T-helper 17 cell (primary cell): ENCODE measurements at regions not wholly inside any gene's neighbourhood (a gene's known extent, or its start where the extent isn't known, plus 50 kb on each side); places are given as distances from the start of the nearest gene placed in this dataset.

Source experiments
- ATAC-seq: fragments of 150-1000 bp; cut with Tn5 transposase; 2 replicates; pipeline ENCODE4 v1.10.0; 2021; ENCODE audit warnings: mild to moderate bottlenecking, moderate library complexity
- DNase-seq, 3 donors: peaks; one replicate each; pipeline versions ENCODE4 v3.0.0 to v3.0.0-alpha.2; 2020 to 2021
- H3K9me3 ChIP-seq: one replicate; pipeline ENCODE4 v1.7.0; 2013; ENCODE audit warnings: low read length, mild to moderate bottlenecking; ENCODE audit not compliant: control insufficient read depth, poor library complexity, severe bottlenecking
- H3K27ac Mint-ChIP-seq: one replicate; pipeline ENCODE4 v1.8.0; 2022; ENCODE audit warnings: mild to moderate bottlenecking, moderate library complexity, mixed read lengths
- H3K27me3 Mint-ChIP-seq: one replicate; pipeline ENCODE4 v1.8.0; 2022; ENCODE audit warnings: mixed read lengths
- H3K36me3 Mint-ChIP-seq: one replicate; pipeline ENCODE4 v1.8.0; 2022; ENCODE audit warnings: low read depth, mixed read lengths
- H3K4me1 Mint-ChIP-seq: one replicate; pipeline ENCODE4 v1.8.0; 2022; ENCODE audit warnings: mild to moderate bottlenecking, mixed read lengths
- H3K4me3 Mint-ChIP-seq: one replicate; pipeline ENCODE4 v1.8.0; 2022; ENCODE audit warnings: mild to moderate bottlenecking, moderate library complexity, mixed read lengths

- no peak overlapping the region for H3K27ac Mint-ChIP-seq
- no peak for ATAC-seq
- no peaks in the 10 kb centered on the region for H3K36me3 Mint-ChIP-seq
Measured at GRCh38 chr2:58634653-58635370, 393.7 kb upstream of the FANCL start.

GRCh38 chr2:58633613-58634365 is 392.7 kb upstream of the FANCL start:
- H3K9me3 ChIP-seq, result no peaks in the 10 kb centered on the region
- Mint-ChIP-seq H3K27ac (no peak overlapping the region), H3K4me1 (no peaks in the 10 kb centered on the region), H3K4me3 (no peak overlapping the region), H3K36me3 (no peaks in the 10 kb centered on the region), H3K27me3 (peaks cover 17% of the 10 kb centered on the region)
- no peak for DNase-seq
- no peak for ATAC-seq

More at GRCh38 chr2:58634653-58635370, 393.7 kb upstream of the FANCL start:
- H3K4me1 Mint-ChIP-seq, result no peaks in the 10 kb centered on the region
- H3K9me3 ChIP-seq, result no peaks in the 10 kb centered on the region
- peaks cover 17% of the 10 kb centered on the region for H3K27me3 Mint-ChIP-seq
- DNase-seq, result no peak
- H3K4me3 Mint-ChIP-seq, result no peak overlapping the region

- no peak for ATAC-seq
- Mint-ChIP-seq H3K36me3 (no peaks in the 10 kb centered on the region), H3K4me3 (no peak overlapping the region), H3K4me1 (no peaks in the 10 kb centered on the region), H3K27ac (no peak overlapping the region), H3K27me3 (peaks cover 14% of the 10 kb centered on the region)
- no peaks in the 10 kb centered on the region for H3K9me3 ChIP-seq
- DNase-seq, result no peak
Measured at GRCh38 chr2:58631986-58632385, 390.9 kb upstream of the FANCL start.

- Mint-ChIP-seq H3K36me3 (no peaks in the 10 kb centered on the region), H3K4me1 (no peaks in the 10 kb centered on the region), H3K4me3 (no peak overlapping the region), H3K27ac (no peak overlapping the region), H3K27me3 (peaks cover 8% of the 10 kb centered on the region)
- no peak for ATAC-seq
- no peaks in the 10 kb centered on the region for H3K9me3 ChIP-seq
- DNase-seq, result no peak
Measured at GRCh38 chr2:58629545-58630119, 388.5 kb upstream of the FANCL start.

- Mint-ChIP-seq H3K4me1 (no peaks in the 10 kb centered on the region), H3K36me3 (no peaks in the 10 kb centered on the region), H3K4me3 (no peak overlapping the region), H3K27me3 (no peaks in the 10 kb centered on the region), H3K27ac (no peak overlapping the region)
- DNase-seq (no peak), ATAC-seq (no peak)
- no peaks in the 10 kb centered on the region for H3K9me3 ChIP-seq
Measured at GRCh38 chr2:58620896-58621295, 379.8 kb upstream of the FANCL start.

GRCh38 chr2:58620093-58620492 is 379.0 kb upstream of the FANCL start:
- Mint-ChIP-seq H3K4me1 (no peaks in the 10 kb centered on the region), H3K27ac (no peak overlapping the region), H3K4me3 (no peak overlapping the region), H3K36me3 (no peaks in the 10 kb centered on the region), H3K27me3 (no peaks in the 10 kb centered on the region)
- no peak for DNase-seq
- no peaks in the 10 kb centered on the region for H3K9me3 ChIP-seq
- no peak for ATAC-seq

GRCh38 chr2:58616961-58617360 is 375.8 kb upstream of the FANCL start:
- Mint-ChIP-seq H3K36me3 (no peaks in the 10 kb centered on the region), H3K27me3 (no peaks in the 10 kb centered on the region), H3K27ac (no peak overlapping the region), H3K4me3 (no peak overlapping the region), H3K4me1 (no peaks in the 10 kb centered on the region)
- H3K9me3 ChIP-seq, result no peaks in the 10 kb centered on the region
- DNase-seq (no peak), ATAC-seq (no peak)

- Mint-ChIP-seq H3K27me3 (no peaks in the 10 kb centered on the region), H3K4me1 (peaks cover 2% of the 10 kb centered on the region), H3K36me3 (no peaks in the 10 kb centered on the region), H3K4me3 (no peak overlapping the region), H3K27ac (no peak overlapping the region)
- H3K9me3 ChIP-seq, result no peaks in the 10 kb centered on the region
- no peak for DNase-seq
- ATAC-seq, result no peak
Measured at GRCh38 chr2:58614219-58614618, 373.1 kb upstream of the FANCL start.

- no peak for ATAC-seq
- no peaks in the 10 kb centered on the region for H3K9me3 ChIP-seq
- Mint-ChIP-seq H3K36me3 (no peaks in the 10 kb centered on the region), H3K27me3 (no peaks in the 10 kb centered on the region), H3K27ac (no peak overlapping the region), H3K4me3 (no peak overlapping the region), H3K4me1 (peaks cover 2% of the 10 kb centered on the region)
- DNase-seq, result no peak
Measured at GRCh38 chr2:58612973-58613372, 371.8 kb upstream of the FANCL start.

- peaks cover 2% of the 10 kb centered on the region for H3K4me1 Mint-ChIP-seq
- no peak for ATAC-seq
Measured at GRCh38 chr2:58609326-58609725, 368.2 kb upstream of the FANCL start.

GRCh38 chr2:58608146-58608545 is 367.0 kb upstream of the FANCL start:
- no peaks in the 10 kb centered on the region for H3K9me3 ChIP-seq
- Mint-ChIP-seq H3K4me3 (no peak overlapping the region), H3K27ac (no peak overlapping the region), H3K27me3 (no peaks in the 10 kb centered on the region), H3K4me1 (peaks cover 2% of the 10 kb centered on the region), H3K36me3 (no peaks in the 10 kb centered on the region)
- no peak for ATAC-seq
- no peak for DNase-seq

More at GRCh38 chr2:58609326-58609725, 368.2 kb upstream of the FANCL start:
- Mint-ChIP-seq H3K27ac (no peak overlapping the region), H3K27me3 (no peaks in the 10 kb centered on the region), H3K4me3 (no peak overlapping the region), H3K36me3 (no peaks in the 10 kb centered on the region)
- no peaks in the 10 kb centered on the region for H3K9me3 ChIP-seq
- DNase-seq, result no peak

- ATAC-seq (no peak), DNase-seq (no peak)
- H3K4me3 Mint-ChIP-seq, result no peak overlapping the region
- H3K36me3 Mint-ChIP-seq, result no peaks in the 10 kb centered on the region
- no peak overlapping the region for H3K27ac Mint-ChIP-seq
- peaks cover 2% of the 10 kb centered on the region for H3K4me1 Mint-ChIP-seq
- H3K9me3 ChIP-seq, result no peaks in the 10 kb centered on the region
- H3K27me3 Mint-ChIP-seq, result no peaks in the 10 kb centered on the region
Measured at GRCh38 chr2:58607448-58607847, 366.3 kb upstream of the FANCL start.

GRCh38 chr2:58606799-58607198 is 365.7 kb upstream of the FANCL start:
- no peaks in the 10 kb centered on the region for H3K9me3 ChIP-seq
- Mint-ChIP-seq H3K4me1 (peaks cover 2% of the 10 kb centered on the region), H3K27me3 (no peaks in the 10 kb centered on the region), H3K27ac (no peak overlapping the region), H3K4me3 (no peak overlapping the region), H3K36me3 (no peaks in the 10 kb centered on the region)
- DNase-seq, result no peak
- ATAC-seq, result no peak
